Spleen (tissue), 7 donors: ENCODE measurements at regions not wholly inside any gene's neighbourhood (a gene's known extent, or its start where the extent isn't known, plus 50 kb on each side); places are given as distances from the start of the nearest gene placed in this dataset.

Experiments used
- CTCF ChIP-seq, 11 experiments: fragments of 200-600 bp in 7 of 11; fragments of 450-650 bp in 4 of 11; sonication (generic) in 4 of 11; IDR thresholded peaks in 8 of 11; conservative IDR thresholded peaks in 3 of 11; 1 replicate in 7 of 11; 2 replicates in 4 of 11; pipeline versions ENCODE4 v1.4.0 to v1.8.0; 2016 to 2021; ENCODE audit warnings: antibody characterized with exemption in 11 of 11, inconsistent platforms in 4 of 11, mild to moderate bottlenecking in 1 of 11
- POLR2A ChIP-seq, 3 donors: fragments of 450-650 bp; IDR thresholded peaks; one replicate each; pipeline ENCODE4 v1.5.1; 2017; ENCODE audit warnings: antibody characterized with exemption in 3 of 3, mild to moderate bottlenecking in 1 of 3
- donor health status: DM: no; HTN: no; CAD: no; lungs with moderate emphysema.
- donor health status: DM: no; HTN: no; CAD: no.
- donor health status: DM: no; HTN: no; CAD: no.

- TF ChIP-seq CTCF (IDR thresholded peaks at IDR 0.05 in 8 of 11, conservative IDR thresholded peaks at IDR 0.05 in 3 of 11) = no peak
- TF ChIP-seq POLR2A (IDR thresholded peaks at IDR 0.05) = no peak
These were observed 458.5 kb downstream of the MED13L start for GRCh38 chr12:115818973-115819372.
